H1 (cell line): ENCODE measurements at regions not wholly inside any gene's neighbourhood (a gene's known extent, or its start where the extent isn't known, plus 50 kb on each side); places are given as distances from the start of the nearest gene placed in this dataset.

Experiments used
- CTCF ChIA-PET: fragments of 300-600 bp; sonication (Branson Sonifier 250); formaldehyde crosslinking; loops from one replicate; lab custom pipeline; 2021; ENCODE audit not compliant: partially characterized antibody; lab: Charles Lee
- POLR2A ChIA-PET: fragments of 300-600 bp; sonication (Branson Sonifier 250); formaldehyde crosslinking; loops from one replicate; lab custom pipeline; 2021; ENCODE audit warnings: inconsistent platforms; ENCODE audit not compliant: partially characterized antibody; lab: Charles Lee
- DNase-seq, 2 experiments: peaks; one replicate each; pipeline versions ENCODE4 v3.0.0 to v3.0.0-alpha.2; 2010 to 2022; ENCODE audit warnings: low spot score in 2 of 2, low read depth in 1 of 2, mixed read lengths in 1 of 2
- FAIRE-seq: peaks from 2 replicates; lab custom pipeline; 2011; peaks lifted over from hg19 to GRCh38; lab: Jason Lieb, UNC
- H2AFZ ChIP-seq: 2 replicates; pipeline ENCODE4 v1.8.1; 2012; ENCODE audit warnings: low read length, inconsistent platforms
- H2AK5ac ChIP-seq: 2 replicates; pipeline ENCODE4 v1.6.1; 2013; ENCODE audit warnings: low read depth, low read length
- H2BK120ac ChIP-seq: replicated peaks from 2 replicates; pipeline ENCODE3; 2013; ENCODE audit warnings: low read depth, low read length, inconsistent platforms
- H2BK12ac ChIP-seq: 2 replicates; pipeline ENCODE4 v1.6.1; 2013; ENCODE audit warnings: low read depth, low read length
- H2BK15ac ChIP-seq: 2 replicates; pipeline ENCODE4 v1.6.1; 2013; ENCODE audit warnings: low read length
- H2BK20ac ChIP-seq: 2 replicates; pipeline ENCODE4 v1.6.1; 2013; ENCODE audit warnings: low read length
- H2BK5ac ChIP-seq: 2 replicates; pipeline ENCODE4 v1.6.1; 2013; ENCODE audit warnings: low read depth, low read length
- H3K14ac ChIP-seq: 2 replicates; pipeline ENCODE4 v1.6.1; 2013; ENCODE audit warnings: inconsistent platforms; ENCODE audit not compliant: insufficient read length
- H3K18ac ChIP-seq: 2 replicates; pipeline ENCODE4 v1.6.1; 2013; ENCODE audit warnings: low read length; ENCODE audit errors: extremely low read depth
- H3K23ac ChIP-seq: 2 replicates; pipeline ENCODE4 v1.6.1; 2013; ENCODE audit warnings: inconsistent platforms; ENCODE audit not compliant: insufficient read length
- H3K23me2 ChIP-seq: 2 replicates; pipeline ENCODE4 v1.6.1; 2013; ENCODE audit warnings: low read depth, low read length
- H3K27ac ChIP-seq: 2 replicates; pipeline ENCODE4 v1.6.1; 2011; ENCODE audit warnings: low read depth, low read length, inconsistent platforms
- H3K27me3 ChIP-seq, 4 experiments: replicated peaks in 1 of 4; 1 replicate in 1 of 4; 2 replicates in 3 of 4; pipeline versions ENCODE4 v1.6.1 to v1.8.1; 2011 to 2013; ENCODE audit warnings: low read length in 3 of 4, mild to moderate bottlenecking in 3 of 4, inconsistent platforms in 2 of 4, mixed read lengths in 2 of 4, moderate library complexity in 1 of 4; ENCODE audit not compliant: control insufficient read depth in 3 of 4, insufficient read depth in 3 of 4; ENCODE audit errors: extremely low read depth in 1 of 4
- H3K36me3 ChIP-seq, 4 experiments: 2 replicates each; pipeline versions ENCODE4 v1.6.1 to v1.8.1; 2011 to 2013; ENCODE audit warnings: mild to moderate bottlenecking in 4 of 4, low read length in 3 of 4, moderate library complexity in 2 of 4, control low read depth in 1 of 4, inconsistent platforms in 1 of 4; ENCODE audit not compliant: insufficient read depth in 4 of 4, control insufficient read depth in 2 of 4
- H3K4ac ChIP-seq: replicated peaks from 2 replicates; pipeline ENCODE3; 2013; ENCODE audit warnings: low read length, low read depth, mixed read lengths, inconsistent platforms; ENCODE audit not compliant: insufficient read length
- H3K4me1 ChIP-seq, 4 experiments: replicated peaks in 1 of 4; 1 replicate in 1 of 4; 2 replicates in 3 of 4; pipeline versions ENCODE4 v1.6.1 to v1.8.1; 2011 to 2013; ENCODE audit warnings: low read length in 3 of 4, inconsistent platforms in 2 of 4, mixed read lengths in 1 of 4; ENCODE audit not compliant: insufficient read depth in 4 of 4, control insufficient read depth in 3 of 4
- H3K4me2 ChIP-seq, 2 experiments: 2 replicates each; pipeline versions ENCODE4 v1.6.1 to v1.8.1; 2011 to 2013; ENCODE audit warnings: low read depth in 2 of 2, low read length in 2 of 2, control low read depth in 1 of 2, inconsistent platforms in 1 of 2, mild to moderate bottlenecking in 1 of 2; ENCODE audit not compliant: insufficient read depth in 1 of 2
- H3K4me3 ChIP-seq, 4 experiments: fragments of 200-600, 300-600 bp in 1 of 4; sonication (generic), shearing (Covaris generic), sonication (Bioruptor Twin) in 1 of 4; 2 replicates each; pipeline versions ENCODE4 v1.5.1 to v1.8.1; 2011 to 2016; ENCODE audit warnings: low read length in 4 of 4, low read depth in 3 of 4, control low read depth in 2 of 4, inconsistent platforms in 2 of 4, mild to moderate bottlenecking in 2 of 4, mixed read lengths in 1 of 4, moderate library complexity in 1 of 4; ENCODE audit not compliant: insufficient read depth in 2 of 4; ENCODE audit errors: extremely low read depth in 1 of 4
- H3K56ac ChIP-seq: replicated peaks from 2 replicates; pipeline ENCODE3; 2013; ENCODE audit warnings: low read depth, mild to moderate bottlenecking, mixed read lengths, low read length, inconsistent platforms; ENCODE audit not compliant: insufficient read length
- H3K79me1 ChIP-seq: 2 replicates; pipeline ENCODE4 v1.6.1; 2013; ENCODE audit warnings: low read depth, low read length, control low read depth
- H3K79me2 ChIP-seq, 2 experiments: 2 replicates each; pipeline versions ENCODE4 v1.6.1 to v1.8.1; 2012 to 2013; ENCODE audit warnings: low read length in 2 of 2, mild to moderate bottlenecking in 2 of 2, inconsistent platforms in 1 of 2; ENCODE audit not compliant: insufficient read depth in 2 of 2, control insufficient read depth in 1 of 2
- H3K9ac ChIP-seq, 4 experiments: replicated peaks in 1 of 4; 1 replicate in 1 of 4; 2 replicates in 3 of 4; pipeline versions ENCODE4 v1.6.1 to v1.8.1; 2011 to 2013; ENCODE audit warnings: low read depth in 3 of 4, low read length in 3 of 4, control low read depth in 2 of 4, mild to moderate bottlenecking in 2 of 4, moderate library complexity in 2 of 4, inconsistent platforms in 1 of 4; ENCODE audit errors: extremely low read depth in 1 of 4
- H3K9me3 ChIP-seq, 2 experiments: 2 replicates each; pipeline versions ENCODE4 v1.6.1 to v1.8.1; 2012 to 2013; ENCODE audit warnings: mild to moderate bottlenecking in 2 of 2, moderate library complexity in 2 of 2, control low read depth in 1 of 2, inconsistent platforms in 1 of 2, low read depth in 1 of 2, low read length in 1 of 2, mixed read lengths in 1 of 2; ENCODE audit not compliant: insufficient read depth in 2 of 2
- H4K20me1 ChIP-seq, 2 experiments: replicated peaks in 1 of 2; 2 replicates each; pipeline versions ENCODE3 to v1.8.1; 2011 to 2013; ENCODE audit warnings: inconsistent platforms in 2 of 2, low read length in 2 of 2, mild to moderate bottlenecking in 1 of 2; ENCODE audit not compliant: insufficient read depth in 2 of 2, control insufficient read depth in 1 of 2
- H4K5ac ChIP-seq: 2 replicates; pipeline ENCODE4 v1.6.1; 2013; ENCODE audit warnings: low read length, low read depth, mixed read lengths, inconsistent platforms; ENCODE audit not compliant: insufficient read length
- H4K8ac ChIP-seq: 2 replicates; pipeline ENCODE4 v1.8.0; 2013; ENCODE audit warnings: mild to moderate bottlenecking, moderate library complexity, low read length, inconsistent platforms; ENCODE audit not compliant: insufficient read depth; ENCODE audit errors: extremely low read depth
- H4K91ac ChIP-seq: replicated peaks from 2 replicates; pipeline ENCODE3; 2013; ENCODE audit warnings: low read length, mixed read lengths, inconsistent platforms; ENCODE audit not compliant: insufficient read length
- CHD1 ChIP-seq: IDR thresholded peaks from 2 replicates; pipeline ENCODE4 v1.6.1; 2012; ENCODE audit warnings: low read depth, low read length, improper control_type of control experiment
- CTCF ChIP-seq, 3 experiments: IDR thresholded peaks; 1 replicate in 2 of 3; 2 replicates in 1 of 3; pipeline versions ENCODE4 v1.5.1 to v1.6.1; 2011; ENCODE audit warnings: low read length in 3 of 3, mild to moderate bottlenecking in 3 of 3, inconsistent platforms in 2 of 3, low read depth in 1 of 3, moderate library complexity in 1 of 3; ENCODE audit not compliant: insufficient read depth in 1 of 3; ENCODE audit errors: control extremely low read depth in 1 of 3
- E2F6 ChIP-seq: IDR thresholded peaks from 2 replicates; pipeline ENCODE4 v1.6.1; 2012; ENCODE audit warnings: inconsistent platforms
- RAD21 ChIP-seq, 2 experiments: IDR thresholded peaks in 1 of 2; conservative IDR thresholded peaks in 1 of 2; 2 replicates each; pipeline ENCODE4 v1.6.1; 2011; ENCODE audit warnings: low read depth in 2 of 2, low read length in 2 of 2, improper control_type of control experiment in 1 of 2, inconsistent platforms in 1 of 2, mild to moderate bottlenecking in 1 of 2, moderate library complexity in 1 of 2
- SIN3A ChIP-seq, 2 experiments: IDR thresholded peaks in 1 of 2; conservative IDR thresholded peaks in 1 of 2; 2 replicates each; pipeline ENCODE4 v1.6.1; 2011 to 2012; ENCODE audit warnings: low read length in 2 of 2, improper control_type of control experiment in 1 of 2, low read depth in 1 of 2, mild to moderate bottlenecking in 1 of 2
- WGBS, 2 experiments: shearing (Covaris generic) in 1 of 2; methylation state at CpG; one replicate each; pipeline versions ENCODE4 v1.1.6 to v1.1.7; 2013 to 2015; ENCODE audit warnings: low lambda C conversion rate in 2 of 2, mixed read lengths in 2 of 2, inconsistent platforms in 1 of 2, low coverage in 1 of 2, missing lambda C conversion rate in 1 of 2; ENCODE audit not compliant: insufficient replicate concordance in 2 of 2, insufficient coverage in 1 of 2, insufficient read length in 1 of 2; ENCODE audit errors: extremely low coverage in 1 of 2, missing lambda C conversion rate in 1 of 2; 5-methylcytosine and 5-hydroxymethylcytosine counted together

- Histone ChIP-seq H2AK5ac (no peak overlapping the region), H4K20me1 (no peaks in the 10 kb centered on the region), H3K18ac (no peak overlapping the region), H3K23ac (no peak overlapping the region), H3K4me2 (no peak overlapping the region), H3K4me3 (no peak overlapping the region), H3K79me2 (no peaks in the 10 kb centered on the region), H3K9me3 (no peaks in the 10 kb centered on the region), H3K36me3 (no peaks in the 10 kb centered on the region), H3K27ac (no peak overlapping the region), H3K9ac (no peak overlapping the region), H3K4ac (no peak overlapping the region), H2BK5ac (no peak overlapping the region), H2BK12ac (0 out of 2 replicates have a peak overlapping the region, but pooled peaks have one; percentile 19), H3K56ac (no peak overlapping the region), H3K79me1 (no peaks in the 10 kb centered on the region), H2AFZ (no peak overlapping the region), H2BK20ac (peak overlapping the region; percentile 15; the same call in 1 of the 2 replicates), H4K91ac (peak overlapping the region; percentile 34), H2BK120ac (no peak overlapping the region)
- ChIA-PET CTCF (interaction anchor here (0.6 to 4.3 kb wide), 67 partner anchors 8 to 1515 kb away, joined by 3 to 73 read pairs (median 4); partner anchors contain the start of gene BAMBI), POLR2A (interaction anchor here (0.7 to 1.3 kb wide), 2 partner anchors 269 to 314 kb away, joined by 3 to 7 read pairs; partner anchors contain the start of gene BAMBI)
- peak; percentile 77 for FAIRE-seq
- peak; percentile 17 to 83 for DNase-seq
- TF ChIP-seq CTCF (IDR thresholded peaks at IDR 0.05; ENCODE audit: control extremely low read depth in 1 of 3, insufficient read depth in 1 of 3, low read depth in 1 of 3, low read length in 3 of 3) = peak; percentile 67 to 88 (median 86)
- TF ChIP-seq SIN3A (conservative IDR thresholded peaks at IDR 0.05 in 1 of 2, IDR thresholded peaks at IDR 0.05 in 1 of 2; ENCODE audit: low read depth in 1 of 2, low read length in 2 of 2) = no peak
- TF ChIP-seq RAD21 (IDR thresholded peaks at IDR 0.05 in 1 of 2, conservative IDR thresholded peaks at IDR 0.05 in 1 of 2; ENCODE audit: low read depth in 2 of 2, low read length in 2 of 2) = peak; percentile 97 to 99
- TF ChIP-seq CHD1 = no peak
- no peak for TF ChIP-seq E2F6
- TF ChIP-seq, all 59 proteins: peak for 2
- Histone ChIP-seq H3K4me1 (no peaks in the 10 kb centered on the region), H3K23me2 (no peaks in the 10 kb centered on the region), H4K8ac (no peak overlapping the region), H4K5ac (no peak overlapping the region), H2BK15ac (no peak overlapping the region), H3K27me3 (no peaks in the 10 kb centered on the region), H3K14ac (no peak overlapping the region)
- 79% methylated on average over 7 of the region's 7 CpGs; no CpG with 5 or more reads in 1 of the 2 experiments for WGBS, 2 experiments
Observed at GRCh38 chr10:28991333-28992270, 297.3 kb upstream of the LYZL1 start.
